Activated CD8-positive, alpha-beta T cell treated with anti-CD3 and anti-CD28 coated beads for 36 hours (primary cell): ENCODE measurements at regions not wholly inside any gene's neighbourhood (a gene's known extent, or its start where the extent isn't known, plus 50 kb on each side); places are given as distances from the start of the nearest gene placed in this dataset.
A peak's percentile ranks its signal among the peaks of the same experiment; 100 is the strongest.

ENCODE experiments used
- ATAC-seq: fragments of 200-7000 bp; cut with Tn5 transposase; one replicate; pipeline ENCODE4 v1.10.0; 2021; ENCODE audit warnings: mild to moderate bottlenecking, moderate library complexity
- CTCF ChIA-PET: fragments of 350-600 bp; sonication (Branson Sonifier 250); formaldehyde crosslinking; loops from one replicate; lab custom pipeline; 2021; ENCODE audit warnings: antibody characterized with exemption; lab: Charles Lee
- POLR2A ChIA-PET: fragments of 350-600 bp; sonication (Branson Sonifier 250); formaldehyde crosslinking; loops from one replicate; lab custom pipeline; 2021; ENCODE audit warnings: antibody characterized with exemption; lab: Charles Lee
- DNase-seq: peaks from one replicate; pipeline ENCODE4 v3.0.0-alpha.2; 2020
- H3K27ac Mint-ChIP-seq: one replicate; pipeline ENCODE4 v1.8.0; 2021; ENCODE audit warnings: mild to moderate bottlenecking, mixed read lengths
- H3K27me3 Mint-ChIP-seq: one replicate; pipeline ENCODE4 v1.8.0; 2021; ENCODE audit warnings: mixed read lengths
- H3K36me3 Mint-ChIP-seq: one replicate; pipeline ENCODE4 v1.8.0; 2021; ENCODE audit warnings: low read depth, mixed read lengths
- H3K4me1 Mint-ChIP-seq: one replicate; pipeline ENCODE4 v1.8.0; 2021; ENCODE audit warnings: low read depth, mixed read lengths
- H3K4me3 Mint-ChIP-seq: one replicate; pipeline ENCODE4 v1.8.0; 2021; ENCODE audit warnings: mild to moderate bottlenecking, moderate library complexity, mixed read lengths
- H3K9me3 Mint-ChIP-seq: one replicate; pipeline ENCODE4 v1.8.0; 2021; ENCODE audit warnings: mixed read lengths
- CTCF ChIP-seq: fragments of 200-600 bp; IDR thresholded peaks from one replicate; pipeline ENCODE4 v1.8.0; 2022; ENCODE audit warnings: antibody characterized with exemption, mild to moderate bottlenecking
- intact Hi-C: fragments of 100-400 bp; cut with micrococcal nuclease; formaldehyde crosslinking; loops from one replicate; pipeline ENCODE4 v1.10.0; 2022

- POLR2A ChIA-PET, result no interaction called here
- H3K27me3 Mint-ChIP-seq, result peaks cover 1% of the 10 kb centered on the region
- peaks cover 11% of the 10 kb centered on the region for H3K4me1 Mint-ChIP-seq
- H3K36me3 Mint-ChIP-seq, result no peaks in the 10 kb centered on the region
- intact Hi-C loops, result no loop called here
- DNase-seq (no peak), ATAC-seq (no peak)
- CTCF ChIA-PET, result no interaction called here
- no peak overlapping the region for H3K4me3 Mint-ChIP-seq
- H3K9me3 Mint-ChIP-seq, result no peaks in the 10 kb centered on the region
- H3K27ac Mint-ChIP-seq, result no peak overlapping the region
- no peak for TF ChIP-seq CTCF
These were observed 347.8 kb downstream of the PTEN start for GRCh38 chr10:88211230-88211629.

- Mint-ChIP-seq H3K36me3 (no peaks in the 10 kb centered on the region), H3K27me3 (peaks cover 1% of the 10 kb centered on the region), H3K4me3 (no peak overlapping the region), H3K27ac (no peak overlapping the region), H3K9me3 (no peaks in the 10 kb centered on the region), H3K4me1 (peaks cover 11% of the 10 kb centered on the region)
- CTCF ChIA-PET, result no interaction called here
- no peak for DNase-seq
- TF ChIP-seq CTCF, result no peak
- ATAC-seq, result no peak
- intact Hi-C loops, result no loop called here
- POLR2A ChIA-PET, result no interaction called here
These were observed 348.6 kb downstream of the PTEN start for GRCh38 chr10:88212069-88212468.

GRCh38 chr10:88213065-88213605 is 349.7 kb downstream of the PTEN start:
- no peaks in the 10 kb centered on the region for H3K36me3 Mint-ChIP-seq
- no peak for DNase-seq
- ChIA-PET POLR2A (no interaction called here), CTCF (no interaction called here)
- H3K9me3 Mint-ChIP-seq, result no peaks in the 10 kb centered on the region
- peaks cover 11% of the 10 kb centered on the region for H3K4me1 Mint-ChIP-seq
- ATAC-seq, result no peak
- H3K4me3 Mint-ChIP-seq, result no peak overlapping the region
- no peak overlapping the region for H3K27ac Mint-ChIP-seq
- H3K27me3 Mint-ChIP-seq, result peaks cover 1% of the 10 kb centered on the region
- intact Hi-C loops, result no loop called here
- TF ChIP-seq CTCF, result no peak

- Mint-ChIP-seq H3K4me3 (no peak overlapping the region), H3K27ac (no peak overlapping the region), H3K9me3 (no peaks in the 10 kb centered on the region), H3K27me3 (peaks cover 1% of the 10 kb centered on the region), H3K4me1 (peaks cover 4% of the 10 kb centered on the region), H3K36me3 (no peaks in the 10 kb centered on the region)
- POLR2A ChIA-PET, result no interaction called here
- peak; percentile 5 for DNase-seq
- intact Hi-C loops, result no loop called here
- no peak for TF ChIP-seq CTCF
- CTCF ChIA-PET, result no interaction called here
- no peak for ATAC-seq
These were observed 353.6 kb downstream of the PTEN start for GRCh38 chr10:88216976-88217375.

GRCh38 chr10:88218362-88218761 is 354.9 kb downstream of the PTEN start:
- no peak for TF ChIP-seq CTCF
- ATAC-seq, result no peak
- Mint-ChIP-seq H3K9me3 (no peaks in the 10 kb centered on the region), H3K4me1 (no peaks in the 10 kb centered on the region), H3K36me3 (no peaks in the 10 kb centered on the region), H3K27me3 (peaks cover 1% of the 10 kb centered on the region), H3K27ac (no peak overlapping the region), H3K4me3 (no peak overlapping the region)
- DNase-seq, result no peak
- ChIA-PET POLR2A (no interaction called here), CTCF (interaction anchor here (1.6 kb wide), 1 partner anchor 11 kb away, joined by 4 read pairs; no protein-coding TSS in a partner anchor)
- intact Hi-C loops, result no loop called here
